WI38 (cell line): ENCODE measurements at regions not wholly inside any gene's neighbourhood (a gene's known extent, or its start where the extent isn't known, plus 50 kb on each side); places are given as distances from the start of the nearest gene placed in this dataset.

ENCODE experiments used
- H3K4me3 ChIP-seq: 2 replicates; pipeline ENCODE4 v1.5.1; 2011; ENCODE audit warnings: low read depth, mild to moderate bottlenecking, control low read depth, low read length
- TF ChIP-seq, protein P1 (sequence below): IDR thresholded peaks from 2 replicates; pipeline ENCODE4 v1.5.1; 2012; ENCODE audit warnings: low read depth, mild to moderate bottlenecking, control low read depth, low read length

GRCh38 chr16:51550800-51551347, 399.8 kb upstream of the SALL1 start:
- no peak overlapping the region for H3K4me3 ChIP-seq
- TF ChIP-seq, protein P1, sequence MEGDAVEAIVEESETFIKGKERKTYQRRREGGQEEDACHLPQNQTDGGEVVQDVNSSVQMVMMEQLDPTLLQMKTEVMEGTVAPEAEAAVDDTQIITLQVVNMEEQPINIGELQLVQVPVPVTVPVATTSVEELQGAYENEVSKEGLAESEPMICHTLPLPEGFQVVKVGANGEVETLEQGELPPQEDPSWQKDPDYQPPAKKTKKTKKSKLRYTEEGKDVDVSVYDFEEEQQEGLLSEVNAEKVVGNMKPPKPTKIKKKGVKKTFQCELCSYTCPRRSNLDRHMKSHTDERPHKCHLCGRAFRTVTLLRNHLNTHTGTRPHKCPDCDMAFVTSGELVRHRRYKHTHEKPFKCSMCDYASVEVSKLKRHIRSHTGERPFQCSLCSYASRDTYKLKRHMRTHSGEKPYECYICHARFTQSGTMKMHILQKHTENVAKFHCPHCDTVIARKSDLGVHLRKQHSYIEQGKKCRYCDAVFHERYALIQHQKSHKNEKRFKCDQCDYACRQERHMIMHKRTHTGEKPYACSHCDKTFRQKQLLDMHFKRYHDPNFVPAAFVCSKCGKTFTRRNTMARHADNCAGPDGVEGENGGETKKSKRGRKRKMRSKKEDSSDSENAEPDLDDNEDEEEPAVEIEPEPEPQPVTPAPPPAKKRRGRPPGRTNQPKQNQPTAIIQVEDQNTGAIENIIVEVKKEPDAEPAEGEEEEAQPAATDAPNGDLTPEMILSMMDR: no peak

DNA sequence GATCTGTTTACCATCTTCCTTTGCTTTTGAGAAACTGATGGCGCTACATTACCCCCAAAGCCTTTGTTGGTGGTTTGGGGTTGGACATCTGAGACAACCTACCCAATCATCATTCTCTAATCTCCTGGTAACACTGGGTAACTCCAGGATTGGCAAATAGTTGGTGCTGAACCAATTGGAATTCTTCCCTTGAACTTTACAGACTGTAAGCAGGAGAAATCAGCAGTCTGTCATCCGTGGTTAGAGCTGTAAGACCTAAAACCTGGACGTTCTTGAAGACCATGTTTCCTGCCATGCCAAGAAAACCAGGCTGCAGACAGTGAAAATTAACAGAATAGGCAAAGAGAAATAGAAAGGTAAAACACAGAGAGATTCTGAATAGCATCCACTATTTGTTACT, 398.8 kb upstream of the SALL1 start:
- TF ChIP-seq, protein P1: no peak
- H3K4me3 ChIP-seq: no peak overlapping the region

- no peak overlapping the region for H3K4me3 ChIP-seq
- TF ChIP-seq, protein P1: no peak
Observed at GRCh38 chr16:51545951-51546350, 394.9 kb upstream of the SALL1 start.

GRCh38 chr16:51544851-51545467, 393.9 kb upstream of the SALL1 start:
- H3K4me3 ChIP-seq: no peak overlapping the region

GRCh38 chr16:51543971-51544370, 392.9 kb upstream of the SALL1 start:
- TF ChIP-seq, protein P1: no peak
- no peak overlapping the region for H3K4me3 ChIP-seq

More at GRCh38 chr16:51544851-51545467, 393.9 kb upstream of the SALL1 start:
- TF ChIP-seq, protein P1: no peak

DNA sequence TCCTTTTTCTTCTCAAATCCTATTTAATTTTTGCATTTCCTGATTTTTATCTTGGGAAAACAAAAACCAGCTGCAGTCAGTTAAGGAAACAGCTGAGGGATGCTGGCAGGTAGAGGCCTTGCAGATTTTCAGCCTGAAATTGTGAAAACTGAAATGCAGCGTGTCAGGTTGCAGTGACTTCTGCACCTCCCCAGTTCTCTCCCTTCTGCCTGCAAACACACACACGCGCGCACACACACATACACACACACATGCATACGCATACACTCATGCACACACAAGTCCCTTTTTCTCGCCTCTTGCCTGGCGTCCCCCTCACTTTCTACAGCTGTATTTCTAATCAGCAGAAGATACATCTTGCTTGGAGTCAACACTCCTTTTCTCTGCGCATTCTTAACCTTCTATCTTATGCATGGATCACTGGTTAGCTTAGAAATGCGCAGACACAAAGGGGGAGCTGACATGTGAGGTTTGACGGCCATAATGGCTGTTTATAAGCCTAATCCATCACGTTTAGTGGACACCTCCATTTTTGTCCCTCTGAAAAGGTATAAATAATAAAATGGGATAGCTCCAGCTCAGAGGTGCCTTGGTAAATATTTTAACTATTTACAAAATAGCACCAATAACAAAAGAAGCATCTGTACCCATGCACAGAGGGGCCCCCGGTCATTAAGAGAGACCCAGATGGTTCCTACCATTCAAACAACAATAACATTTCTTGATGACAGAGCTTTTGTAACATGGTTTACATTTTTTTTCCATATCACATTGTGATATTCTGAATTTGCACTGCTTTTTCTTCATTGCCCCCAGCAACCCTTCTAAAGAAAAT, 392.1 kb upstream of the SALL1 start:
- no peak overlapping the region for H3K4me3 ChIP-seq
- TF ChIP-seq, protein P1: no peak

DNA sequence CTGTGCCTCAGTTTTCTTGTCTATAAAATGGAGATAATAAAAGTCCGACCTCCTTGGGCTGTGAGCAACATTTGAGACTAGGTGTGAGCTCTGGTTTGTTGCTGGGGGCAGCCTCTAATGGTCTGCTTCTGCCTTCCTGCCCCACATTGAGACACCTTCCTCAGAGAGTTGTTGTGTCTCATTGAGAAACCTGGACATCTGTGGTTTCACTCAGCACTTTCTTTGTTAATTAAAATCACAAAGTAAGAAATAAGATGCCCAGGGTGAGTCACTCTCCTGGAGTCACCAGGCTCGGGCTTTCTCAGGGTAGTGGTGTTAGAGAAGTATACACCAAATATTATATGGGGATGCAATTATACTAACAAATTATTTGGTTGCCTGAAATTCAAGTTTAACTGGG, 389.2 kb upstream of the SALL1 start:
- no peak overlapping the region for H3K4me3 ChIP-seq
- TF ChIP-seq, protein P1: no peak
